ENCODE measurements at regions not wholly inside any gene's neighbourhood (a gene's known extent, or its start where the extent isn't known, plus 50 kb on each side); places are given as distances from the start of the nearest gene placed in this dataset.

GRCh38 chr4:181202240-181202639 lies 1041.0 kb upstream of the TENM3 start:
- FAIRE-seq: no peak

GRCh38 chr4:181204109-181204508 lies 1039.1 kb upstream of the TENM3 start:
- FAIRE-seq (no peak), DNase-seq (ENCODE audit: extremely low spot score, insufficient read length, low read depth) (no peak)

More at GRCh38 chr4:181202240-181202639, 1041.0 kb upstream of the TENM3 start:
- DNase-seq (ENCODE audit: extremely low spot score, insufficient read length, low read depth): no peak

GRCh38 chr4:181213551-181213950 lies 1029.7 kb upstream of the TENM3 start:
- no peak for DNase-seq (ENCODE audit: extremely low spot score, insufficient read length, low read depth)
- FAIRE-seq: no peak

- no peak for FAIRE-seq
- DNase-seq (ENCODE audit: extremely low spot score, insufficient read length, low read depth): no peak
These were observed 1026.7 kb upstream of the TENM3 start for GRCh38 chr4:181216501-181216900.

GRCh38 chr4:181219783-181220416 lies 1023.3 kb upstream of the TENM3 start:
- DNase-seq (ENCODE audit: extremely low spot score, insufficient read length, low read depth): no peak
- no peak for FAIRE-seq

GRCh38 chr4:181224852-181225251 lies 1018.4 kb upstream of the TENM3 start:
- no peak for FAIRE-seq

GRCh38 chr4:181225616-181226261 lies 1017.5 kb upstream of the TENM3 start:
- FAIRE-seq: no peak
- no peak for DNase-seq (ENCODE audit: extremely low spot score, insufficient read length, low read depth)

More at GRCh38 chr4:181224852-181225251, 1018.4 kb upstream of the TENM3 start:
- DNase-seq (ENCODE audit: extremely low spot score, insufficient read length, low read depth): no peak

GRCh38 chr4:181234951-181235680 lies 1008.1 kb upstream of the TENM3 start:
- DNase-seq (ENCODE audit: extremely low spot score, insufficient read length, low read depth): no peak
- FAIRE-seq: no peak

- DNase-seq (ENCODE audit: extremely low spot score, insufficient read length, low read depth): no peak
- FAIRE-seq: no peak
These were observed 997.9 kb upstream of the TENM3 start for GRCh38 chr4:181245326-181245725.

GRCh38 chr4:181249031-181249430 lies 994.2 kb upstream of the TENM3 start:
- FAIRE-seq: no peak
- no peak for DNase-seq (ENCODE audit: extremely low spot score, insufficient read length, low read depth)

GRCh38 chr4:181254771-181255170 lies 988.4 kb upstream of the TENM3 start:
- DNase-seq (ENCODE audit: extremely low spot score, insufficient read length, low read depth): no peak
- FAIRE-seq: no peak

- FAIRE-seq (no peak), DNase-seq (ENCODE audit: extremely low spot score, insufficient read length, low read depth) (no peak)
These were observed 984.6 kb upstream of the TENM3 start for GRCh38 chr4:181258569-181258968.

- FAIRE-seq (no peak), DNase-seq (ENCODE audit: extremely low spot score, insufficient read length, low read depth) (no peak)
These were observed 984.0 kb upstream of the TENM3 start for GRCh38 chr4:181259081-181259709.

GRCh38 chr4:181261279-181261678 lies 981.9 kb upstream of the TENM3 start:
- FAIRE-seq (no peak), DNase-seq (ENCODE audit: extremely low spot score, insufficient read length, low read depth) (no peak)

- FAIRE-seq: no peak
- no peak for DNase-seq (ENCODE audit: extremely low spot score, insufficient read length, low read depth)
These were observed 978.3 kb upstream of the TENM3 start for GRCh38 chr4:181264893-181265292.

GRCh38 chr4:181265370-181265769 lies 977.8 kb upstream of the TENM3 start:
- no peak for DNase-seq (ENCODE audit: extremely low spot score, insufficient read length, low read depth)
- FAIRE-seq: no peak

- DNase-seq (ENCODE audit: extremely low spot score, insufficient read length, low read depth): no peak
- no peak for FAIRE-seq
These were observed 972.0 kb upstream of the TENM3 start for GRCh38 chr4:181271116-181271640.

- FAIRE-seq: no peak
- DNase-seq (ENCODE audit: extremely low spot score, insufficient read length, low read depth): no peak
These were observed 970.8 kb upstream of the TENM3 start for GRCh38 chr4:181272422-181272821.

GRCh38 chr4:181278941-181279340 lies 964.3 kb upstream of the TENM3 start:
- DNase-seq (ENCODE audit: extremely low spot score, insufficient read length, low read depth) (no peak), FAIRE-seq (no peak)

GRCh38 chr4:181281451-181281850 lies 961.8 kb upstream of the TENM3 start:
- FAIRE-seq (no peak), DNase-seq (ENCODE audit: extremely low spot score, insufficient read length, low read depth) (no peak)

- DNase-seq (ENCODE audit: extremely low spot score, insufficient read length, low read depth): no peak
- FAIRE-seq: no peak
These were observed 954.0 kb upstream of the TENM3 start for GRCh38 chr4:181289198-181289597.
